Left lung (tissue), 4 donors: ENCODE measurements at regions not wholly inside any gene's neighbourhood (a gene's known extent, or its start where the extent isn't known, plus 50 kb on each side); places are given as distances from the start of the nearest gene placed in this dataset.

ENCODE experiments used
- ATAC-seq: fragments of 200-7000 bp; cut with Tn5 transposase; one replicate; pipeline ENCODE4 v1.9.1; 2020; ENCODE audit warnings: moderate library complexity
- DNase-seq, 4 donors: peaks; one replicate each; pipeline ENCODE4 v3.0.0-alpha.2; 2013 to 2020
- H3K27ac ChIP-seq, 2 donors: fragments of 200-600 bp; sonication (generic) in 1 of 2; one replicate each; pipeline versions ENCODE4 v1.5.0 to v1.8.0; 2020 to 2021
- H3K27me3 ChIP-seq, 2 donors: fragments of 200-600 bp; sonication (generic) in 1 of 2; one replicate each; pipeline versions ENCODE4 v1.5.0 to v1.8.0; 2020 to 2021
- H3K36me3 ChIP-seq, 2 donors: fragments of 200-600 bp; sonication (generic) in 1 of 2; one replicate each; pipeline versions ENCODE4 v1.5.0 to v1.8.0; 2020 to 2021
- H3K4me1 ChIP-seq, 2 donors: fragments of 200-600 bp; one replicate each; pipeline ENCODE4 v1.8.0; 2021
- H3K4me3 ChIP-seq, 2 donors: fragments of 200-600 bp; sonication (generic) in 1 of 2; one replicate each; pipeline versions ENCODE4 v1.5.0 to v1.8.0; 2020 to 2021; ENCODE audit warnings: mild to moderate bottlenecking in 1 of 2
- H3K9me3 ChIP-seq, 2 donors: fragments of 200-600 bp; sonication (generic) in 1 of 2; one replicate each; pipeline versions ENCODE4 v1.5.0 to v1.8.0; 2020 to 2021
- CTCF ChIP-seq, 2 donors: fragments of 200-600 bp; sonication (generic) in 1 of 2; IDR thresholded peaks; one replicate each; pipeline versions ENCODE4 v1.5.0 to v1.8.0; 2021; ENCODE audit warnings: antibody characterized with exemption in 2 of 2
- intact Hi-C, 2 donors: fragments of 100-400 bp; cut with DNase I; formaldehyde crosslinking; loops; one replicate each; pipeline versions ENCODE4 v1.11.2 to v1.14.2; 2022
- donor health status: DM: no; HTN: yes; CAD: no.
- donor health status: DM: no; HTN: no; CAD: no.

GRCh38 chr9:82327641-82328040 is 339.1 kb downstream of the SPATA31D1 start:
- no peak for ATAC-seq
- H3K36me3 ChIP-seq, result no peaks in the 10 kb centered on the region
- no peak overlapping the region for H3K27ac ChIP-seq
- no peak overlapping the region for H3K4me3 ChIP-seq
- peaks cover 0 to 29% of the 10 kb centered on the region in 2 donors for H3K9me3 ChIP-seq
- H3K27me3 ChIP-seq, result no peaks in the 10 kb centered on the region
- intact Hi-C loops, result no loop called here
- no peak for DNase-seq
- no peak for TF ChIP-seq CTCF (IDR thresholded peaks at IDR 0.05)
- no peaks in the 10 kb centered on the region for H3K4me1 ChIP-seq

DNA sequence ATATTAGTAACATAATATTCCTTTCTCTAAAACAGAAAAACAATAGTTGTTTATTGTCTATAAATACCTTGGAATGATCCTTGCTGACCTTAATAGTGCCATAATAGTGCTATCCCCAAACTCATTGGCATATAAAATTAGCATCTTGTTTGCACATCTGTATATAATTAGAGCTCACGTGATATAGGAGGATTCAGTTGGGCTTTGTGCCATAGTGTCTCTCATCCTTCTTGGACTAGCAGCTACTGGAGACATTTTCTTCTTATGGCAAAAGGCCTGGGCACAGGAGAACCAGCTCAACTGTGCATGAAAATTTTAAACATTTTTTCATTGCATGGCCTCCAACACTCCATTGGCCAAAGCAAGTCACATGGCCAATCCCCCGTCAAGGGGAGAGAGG is 342.5 kb downstream of the SPATA31D1 start:
- Histone ChIP-seq H3K4me1 (no peaks in the 10 kb centered on the region), H3K36me3 (no peaks in the 10 kb centered on the region), H3K27me3 (no peaks in the 10 kb centered on the region), H3K9me3 (peaks cover 0 to 13% of the 10 kb centered on the region in 2 donors), H3K4me3 (no peak overlapping the region), H3K27ac (no peak overlapping the region)
- TF ChIP-seq CTCF (IDR thresholded peaks at IDR 0.05), result no peak
- ATAC-seq, result no peak
- intact Hi-C loops, result no loop called here
- no peak for DNase-seq

- H3K27me3 ChIP-seq, result no peaks in the 10 kb centered on the region
- H3K4me1 ChIP-seq, result no peaks in the 10 kb centered on the region
- TF ChIP-seq CTCF (IDR thresholded peaks at IDR 0.05), result no peak
- ATAC-seq (peak; percentile 94), DNase-seq (no peak)
- no peaks in the 10 kb centered on the region for H3K36me3 ChIP-seq
- H3K27ac ChIP-seq, result no peak overlapping the region
- peaks cover 0 to 7% of the 10 kb centered on the region in 2 donors for H3K9me3 ChIP-seq
- intact Hi-C loops, result no loop called here
- no peak overlapping the region for H3K4me3 ChIP-seq
Measured at GRCh38 chr9:82332018-82332773, 343.6 kb downstream of the SPATA31D1 start.

DNA sequence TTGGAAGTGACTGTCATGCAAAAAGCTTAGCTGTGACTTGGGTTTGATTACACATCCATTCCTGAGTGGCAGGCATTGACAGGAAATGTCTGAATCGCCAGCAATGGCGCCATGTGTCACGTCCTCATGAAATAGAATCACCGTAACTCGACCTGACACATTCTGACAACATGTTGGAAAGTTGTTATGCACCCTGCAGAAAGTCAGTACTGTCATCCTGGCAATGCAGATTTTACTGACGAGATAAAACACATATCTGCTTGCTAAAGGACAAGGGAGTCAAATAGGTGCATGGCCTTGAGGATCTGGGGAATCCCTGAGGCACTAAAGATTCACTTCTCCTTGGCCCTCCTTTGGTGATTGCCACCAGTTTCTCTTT is 344.2 kb downstream of the SPATA31D1 start:
- intact Hi-C loops, result no loop called here
- Histone ChIP-seq H3K4me1 (no peaks in the 10 kb centered on the region), H3K4me3 (no peak overlapping the region), H3K27me3 (no peaks in the 10 kb centered on the region), H3K36me3 (no peaks in the 10 kb centered on the region), H3K27ac (no peak overlapping the region), H3K9me3 (peaks cover 0 to 4% of the 10 kb centered on the region in 2 donors)
- TF ChIP-seq CTCF (IDR thresholded peaks at IDR 0.05), result no peak
- no peak for ATAC-seq
- DNase-seq, result no peak

- no peaks in the 10 kb centered on the region for H3K9me3 ChIP-seq
- no peak overlapping the region for H3K4me3 ChIP-seq
- H3K4me1 ChIP-seq, result no peaks in the 10 kb centered on the region
- H3K27me3 ChIP-seq, result no peaks in the 10 kb centered on the region
- H3K27ac ChIP-seq, result no peak overlapping the region
- intact Hi-C loops, result no loop called here
- no peak for TF ChIP-seq CTCF (IDR thresholded peaks at IDR 0.05)
- no peak for DNase-seq
- no peaks in the 10 kb centered on the region for H3K36me3 ChIP-seq
- ATAC-seq, result no peak
Measured at GRCh38 chr9:82333671-82334070, 345.1 kb downstream of the SPATA31D1 start.
